ENCODE measurements at regions not wholly inside any gene's neighbourhood (a gene's known extent, or its start where the extent isn't known, plus 50 kb on each side); places are given as distances from the start of the nearest gene placed in this dataset.
A peak's percentile ranks its signal among the peaks of the same experiment; 100 is the strongest.

DNA sequence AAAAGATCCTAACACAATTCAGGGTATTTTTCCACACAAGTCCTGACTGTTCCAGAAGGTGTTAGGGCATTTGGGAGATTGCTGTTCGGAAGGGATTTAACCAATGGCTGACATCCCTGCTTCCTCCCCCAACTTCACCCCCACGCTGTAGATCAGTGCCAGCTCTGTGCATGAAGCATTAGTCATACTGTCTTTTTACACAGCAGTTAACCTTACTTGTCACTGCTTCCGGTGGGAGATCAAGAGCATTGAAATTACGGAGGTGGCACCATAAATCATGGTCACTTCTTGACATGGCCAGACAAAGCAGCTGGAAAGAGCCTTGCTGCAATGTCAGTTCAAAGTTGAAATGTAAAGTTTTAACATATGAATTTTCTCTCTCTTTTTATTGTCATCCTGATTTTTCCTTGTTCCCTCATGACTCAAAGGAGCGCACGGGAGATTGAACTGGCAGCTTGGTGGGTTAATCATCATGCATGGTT, 70.2 kb downstream of the HRH4 start:
- DNase-seq = peak in 15 of 56 donors; percentile 2 to 50 (median 12)

DNA sequence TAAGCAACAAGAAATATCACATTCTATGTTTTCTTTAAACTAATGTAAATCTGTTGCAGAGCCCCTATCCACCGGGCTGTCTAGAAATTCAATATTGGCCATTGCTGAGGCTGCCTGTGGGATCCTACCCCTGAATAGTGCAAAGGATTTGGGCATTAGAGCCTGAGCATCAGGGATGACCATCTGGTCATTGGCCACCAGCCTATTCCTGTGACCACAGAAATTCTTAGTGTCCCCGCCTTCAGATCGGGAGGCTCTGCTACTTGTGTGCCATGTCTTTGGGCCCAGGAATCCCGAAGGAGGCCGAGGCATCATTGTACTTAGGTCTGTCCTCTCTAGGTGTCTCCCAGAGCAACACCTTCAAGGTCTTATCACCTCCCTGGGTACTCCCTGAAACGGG, 73.8 kb downstream of the HRH4 start:
- no peak for DNase-seq

DNA sequence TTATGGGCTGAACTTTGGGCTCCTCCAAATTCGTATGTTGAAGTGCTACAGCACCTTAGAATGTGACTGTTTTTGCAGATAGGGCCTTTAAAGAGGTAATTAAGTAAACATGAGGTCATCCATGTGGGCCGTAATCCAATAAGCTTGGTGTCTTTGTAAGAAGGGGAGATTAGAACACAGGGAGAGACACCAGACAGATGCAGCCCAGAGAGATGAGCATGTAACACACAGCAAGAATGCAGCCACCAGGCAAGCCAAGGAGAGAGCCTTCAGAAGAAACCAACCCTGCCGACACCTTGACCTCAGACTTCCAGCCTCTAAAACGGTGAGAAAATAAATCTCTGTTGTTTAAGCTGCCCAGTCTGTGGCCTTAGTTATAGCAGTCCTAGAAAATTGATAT, 74.3 kb downstream of the HRH4 start:
- no peak for DNase-seq

DNA sequence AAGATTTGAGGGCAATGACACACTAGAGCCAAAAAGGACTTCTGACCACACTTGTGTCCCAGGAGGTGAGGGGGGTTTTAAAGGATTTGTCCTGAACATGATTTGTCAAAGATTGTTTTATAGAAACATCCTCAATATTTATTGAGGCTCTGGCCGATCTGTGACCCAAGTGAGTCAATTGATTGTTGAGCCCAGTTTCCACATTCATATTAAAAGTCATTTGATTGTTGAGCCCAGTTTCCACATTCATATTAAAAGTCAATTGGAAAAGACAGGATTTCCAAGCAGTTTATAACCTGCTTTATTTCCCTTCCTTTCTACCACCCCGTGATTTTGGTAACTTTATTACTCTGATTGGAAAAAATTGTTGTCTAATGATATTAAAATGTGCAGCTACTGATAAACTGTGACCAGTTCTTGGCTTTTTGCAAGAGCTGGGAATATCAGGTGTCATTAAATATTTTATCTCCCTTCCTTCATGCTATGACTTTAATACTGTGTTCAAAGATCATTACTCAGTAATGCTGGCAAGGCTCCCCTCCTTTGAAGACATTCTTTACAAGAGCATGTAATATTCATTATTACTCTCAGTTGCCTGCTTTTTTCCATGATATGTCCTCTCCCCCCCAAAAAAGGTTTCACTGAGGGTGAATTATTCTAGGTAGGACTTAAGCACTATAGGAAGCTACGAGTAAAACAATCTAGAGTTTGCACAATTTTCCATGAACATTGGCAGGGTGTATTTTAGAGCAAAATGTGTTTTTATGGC, 75.3 kb downstream of the HRH4 start:
- no peak for DNase-seq

DNA sequence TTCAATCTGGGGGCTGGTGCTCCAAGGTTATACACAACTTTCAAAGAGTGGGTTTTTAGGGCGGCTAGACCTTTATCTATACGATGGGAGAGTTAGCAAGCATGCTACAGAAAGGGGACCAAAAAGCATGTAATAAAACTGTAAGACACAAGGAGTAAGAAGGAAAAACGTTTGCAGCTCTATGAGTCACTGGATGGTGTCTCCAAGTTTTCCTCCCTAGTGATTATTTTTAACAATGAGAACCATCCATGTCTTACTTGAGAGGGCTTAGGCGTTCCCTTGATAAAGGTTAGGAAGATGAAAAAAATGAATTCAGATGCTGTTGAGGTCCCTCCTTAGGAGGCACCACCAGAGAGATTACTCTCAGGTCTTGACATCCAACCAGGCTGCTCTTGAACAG, 75.9 kb downstream of the HRH4 start:
- no peak for DNase-seq

DNA sequence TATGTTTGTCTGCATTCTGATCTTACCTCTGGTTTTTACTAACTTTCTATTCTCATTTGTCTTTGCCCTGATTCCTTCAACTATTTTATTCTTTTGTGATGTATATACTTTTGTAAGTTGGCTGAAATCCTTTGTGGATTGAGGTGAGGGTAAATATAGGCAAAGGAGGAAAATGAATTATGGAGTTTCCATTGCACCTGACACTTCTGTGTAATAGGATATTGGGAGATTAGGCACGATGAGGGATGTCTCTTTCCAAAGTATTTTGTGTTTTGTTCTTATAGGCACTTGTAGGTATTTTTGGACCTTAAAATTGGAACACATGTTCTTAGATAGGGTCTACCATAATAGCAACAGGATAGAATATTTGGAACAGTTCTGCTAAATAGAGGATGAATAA, 76.4 kb downstream of the HRH4 start:
- no peak for DNase-seq

DNA sequence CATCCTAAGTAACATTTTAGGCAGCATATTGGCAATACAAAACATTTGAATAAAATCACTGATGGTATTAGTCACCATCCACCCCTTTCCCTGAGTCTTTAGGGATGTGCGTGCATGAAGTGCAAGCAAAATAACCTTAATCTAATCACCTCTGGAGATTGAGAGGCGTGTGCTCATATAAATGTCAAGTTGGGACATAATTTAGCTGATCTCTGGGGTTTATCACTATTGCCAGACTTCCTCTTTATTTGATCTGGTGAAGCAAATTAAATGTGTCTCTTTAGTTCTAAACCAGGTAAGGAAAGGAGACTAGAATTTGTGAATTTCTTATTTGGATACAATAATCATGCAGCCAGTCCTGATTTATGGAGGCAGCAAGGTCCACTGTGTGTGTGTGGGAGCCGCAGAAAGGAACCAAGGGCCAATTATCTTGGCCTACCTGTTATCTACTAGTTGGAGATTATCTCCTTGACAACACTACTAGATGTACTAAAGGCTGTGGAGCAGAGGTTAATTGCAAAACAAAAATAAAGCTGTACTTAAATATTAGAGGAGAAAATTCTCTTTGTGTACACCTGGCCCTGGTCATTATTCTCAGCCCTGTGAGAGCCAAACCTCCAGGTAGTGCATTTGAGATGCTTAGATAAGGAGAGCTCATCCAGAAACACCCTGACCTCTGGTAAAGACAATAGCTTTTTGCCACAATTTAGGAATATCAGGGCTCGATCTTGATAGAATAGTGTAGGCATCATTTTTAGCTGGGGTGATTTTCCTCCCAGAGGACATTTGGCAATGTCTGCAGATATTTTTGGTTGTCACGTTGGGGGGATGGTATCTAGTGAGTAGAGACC, 78.2 kb downstream of the HRH4 start:
- DNase-seq = no peak

DNA sequence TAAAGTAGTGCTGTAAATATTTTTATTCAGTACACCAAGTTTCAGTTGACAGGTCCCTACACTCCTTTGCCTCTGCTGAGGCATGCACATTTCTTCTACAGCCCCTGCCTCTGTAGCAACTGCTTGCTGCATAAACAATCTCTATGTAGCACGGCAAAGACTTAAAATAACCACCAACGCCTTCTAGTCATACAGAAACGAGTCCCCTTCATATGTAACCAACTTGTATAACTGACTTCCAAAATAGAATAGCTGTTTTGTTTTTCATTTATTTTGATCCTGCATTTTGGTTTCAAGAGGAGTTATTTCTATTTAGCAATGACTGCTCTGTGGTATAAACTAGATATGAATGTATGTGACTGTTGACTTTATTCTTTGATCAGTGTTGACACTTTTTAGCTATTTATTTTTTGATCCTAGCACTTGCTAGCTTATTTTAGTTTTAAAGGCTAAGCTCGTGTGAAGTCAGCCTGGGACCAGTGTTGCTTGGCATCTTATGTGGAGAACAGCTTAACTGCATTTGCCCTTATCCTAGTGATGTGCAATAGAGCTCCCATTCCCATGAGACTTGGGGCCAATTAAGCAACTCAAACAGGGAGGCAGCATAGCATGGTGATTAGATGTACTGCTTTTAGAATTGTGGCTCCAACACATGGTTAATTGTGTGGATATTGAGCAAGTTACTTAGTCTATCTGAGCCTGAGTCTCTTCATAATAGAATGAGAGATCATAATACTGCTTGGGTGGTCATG, 79.6 kb downstream of the HRH4 start:
- DNase-seq = no peak

DNA sequence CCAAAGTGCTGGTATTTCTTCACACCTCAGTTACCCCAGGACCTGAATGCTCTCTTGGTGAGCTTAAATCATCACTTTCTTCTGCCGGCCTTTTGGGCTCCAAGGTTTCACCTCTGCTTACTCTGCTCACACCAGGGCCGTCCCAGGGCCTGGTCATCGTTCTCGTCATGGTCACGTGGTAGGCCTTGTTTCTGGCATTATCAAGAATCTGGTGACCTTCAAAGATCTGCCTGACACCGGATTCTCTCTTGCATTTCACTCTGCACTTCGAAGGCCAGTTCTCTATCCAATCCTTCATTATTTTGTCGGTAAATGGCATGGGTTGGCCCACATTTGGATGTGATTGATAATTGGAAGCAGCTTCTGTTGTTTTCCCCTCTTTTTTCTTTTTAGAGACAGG, 80.5 kb downstream of the HRH4 start:
- no peak for DNase-seq

DNA sequence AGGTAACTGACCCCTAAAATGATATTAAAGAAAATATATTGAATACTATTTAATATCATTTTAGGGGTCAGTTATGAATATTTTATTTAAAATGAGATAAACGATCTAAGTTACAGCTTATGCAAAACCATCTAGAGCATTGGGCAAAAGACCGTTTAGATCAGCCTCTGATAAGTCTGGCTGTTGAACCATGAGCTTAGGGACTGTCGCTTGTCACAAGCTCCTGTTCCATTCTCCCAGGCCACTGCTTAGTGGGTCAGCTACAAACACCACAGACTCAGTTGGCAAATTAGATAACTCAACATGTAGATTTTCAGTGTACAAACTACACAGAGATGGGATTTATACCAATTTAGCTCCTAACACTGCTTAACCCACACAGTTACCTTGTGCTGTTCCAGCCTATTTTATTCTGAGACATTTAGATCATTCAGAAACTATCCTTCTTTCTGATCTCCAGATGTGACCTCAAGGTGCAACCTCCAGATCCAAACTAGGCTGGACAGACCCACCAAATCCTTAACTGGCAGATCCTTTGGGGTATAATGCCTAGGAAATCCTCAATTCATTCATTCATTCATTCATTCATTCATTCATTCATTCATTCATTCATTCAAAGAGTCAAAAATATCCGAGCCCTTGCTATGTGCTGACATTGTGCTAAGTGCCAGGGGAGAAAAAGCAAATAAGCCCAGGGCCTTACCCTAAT, 82.8 kb downstream of the HRH4 start:
- no peak for DNase-seq

DNA sequence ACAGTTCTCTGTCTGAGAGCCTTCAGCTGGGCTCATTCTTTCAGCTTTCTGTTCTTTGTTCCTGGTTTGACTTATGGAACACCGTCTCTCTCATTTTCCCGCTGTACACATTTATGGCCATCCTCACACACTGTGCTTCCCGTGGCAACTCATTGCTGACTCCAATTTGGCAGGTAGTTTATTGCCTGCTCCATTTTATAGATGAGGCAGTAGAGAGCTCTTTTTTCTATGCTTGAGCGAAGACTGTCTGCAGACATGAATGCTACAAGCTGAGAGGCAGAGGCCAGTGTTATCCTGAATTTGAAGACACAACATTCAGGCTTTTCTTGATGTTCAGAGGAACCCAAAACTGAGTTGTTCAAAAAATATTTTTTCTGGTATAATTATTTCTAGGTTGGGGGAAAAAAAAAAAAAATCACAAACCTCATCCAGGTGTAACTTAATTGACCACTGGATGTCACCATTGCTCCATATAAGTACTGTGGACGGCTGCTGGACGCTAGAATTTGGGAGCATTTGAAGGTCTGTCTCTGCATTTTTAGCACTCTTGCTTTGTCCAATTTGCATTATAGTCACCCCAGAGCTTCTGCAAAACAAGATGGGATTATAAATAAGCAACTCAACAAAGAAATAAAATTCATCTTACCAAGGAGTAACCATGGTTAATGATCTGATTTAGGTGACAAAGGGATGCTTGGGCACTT, 83.5 kb downstream of the HRH4 start:
- peak in 1 of 56 donors; percentile 8 for DNase-seq

DNA sequence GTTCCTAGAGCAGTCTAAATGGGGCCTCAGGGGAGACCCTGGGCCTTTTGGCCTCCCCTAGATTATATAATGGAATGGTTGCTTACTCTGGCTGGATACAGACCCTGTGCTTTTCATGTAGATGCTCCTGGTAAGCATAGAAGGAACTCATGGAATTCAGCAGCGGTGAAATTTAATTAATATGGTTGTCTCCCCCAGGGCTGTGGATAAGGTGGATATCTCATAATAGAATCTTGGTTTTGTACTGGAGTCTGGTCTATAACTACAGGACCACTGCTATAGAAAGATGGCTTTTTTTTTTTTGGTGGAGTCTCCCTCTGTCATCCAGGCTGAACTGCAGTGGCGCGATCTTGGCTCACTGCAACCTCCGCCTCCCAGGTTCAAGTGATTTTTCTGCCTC, 84.5 kb downstream of the HRH4 start:
- no peak for DNase-seq

DNA sequence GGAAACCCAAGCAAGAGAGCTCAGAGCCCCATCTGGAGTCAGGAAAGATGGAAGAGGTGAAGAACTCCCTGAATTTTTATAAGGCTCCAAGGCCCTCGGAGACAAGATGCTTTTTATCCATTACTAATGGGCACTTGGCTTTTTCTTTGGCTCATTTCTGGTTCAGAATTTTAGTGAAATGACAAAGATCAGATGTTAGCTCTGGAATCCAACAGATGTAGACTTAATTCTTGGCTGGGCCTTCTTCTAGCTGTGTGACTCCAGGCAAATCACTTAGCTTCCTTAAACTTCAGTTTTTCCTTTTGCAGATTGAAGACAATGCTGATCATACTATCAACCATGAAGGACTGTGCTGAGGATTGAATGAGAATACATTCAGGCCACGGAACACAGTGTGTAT, 85.2 kb downstream of the HRH4 start:
- DNase-seq = no peak

DNA sequence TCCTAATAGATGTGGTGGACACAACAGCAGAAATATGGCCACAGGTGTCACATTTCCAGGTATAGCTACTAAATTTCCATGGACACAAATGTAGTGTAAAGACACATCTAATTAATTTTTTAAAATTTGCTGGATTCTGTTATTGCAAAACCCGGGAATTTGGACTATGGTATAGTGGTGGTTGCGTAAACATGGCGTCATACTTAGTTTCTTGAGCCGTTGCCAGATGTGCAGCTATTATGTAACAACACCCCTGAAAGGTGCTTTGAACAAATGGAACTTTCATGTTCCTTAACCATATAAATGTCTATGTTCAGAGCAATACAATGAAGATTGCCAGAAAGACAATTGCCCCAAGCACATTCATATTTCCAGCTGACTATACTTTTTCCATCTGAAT, 85.9 kb downstream of the HRH4 start:
- DNase-seq = no peak

DNA sequence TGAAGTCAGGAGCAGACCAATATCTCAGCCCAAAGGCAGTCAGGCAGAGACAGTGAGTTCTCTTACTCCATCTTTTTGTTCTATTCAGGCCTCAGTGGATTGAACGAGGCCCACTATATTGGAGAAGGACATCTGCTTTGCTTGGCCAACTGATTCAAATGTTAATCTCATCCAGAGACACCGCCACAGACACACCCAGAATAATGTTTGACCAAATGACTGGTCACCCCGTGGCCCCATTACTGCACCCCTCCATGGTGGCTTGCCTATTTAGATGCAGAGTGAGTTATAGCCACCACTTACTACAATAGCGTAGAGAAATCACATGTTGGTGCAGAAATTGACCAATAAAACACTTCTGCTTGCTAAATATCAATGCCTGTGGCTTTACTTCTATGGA, 88.1 kb downstream of the HRH4 start:
- no peak for DNase-seq

DNA sequence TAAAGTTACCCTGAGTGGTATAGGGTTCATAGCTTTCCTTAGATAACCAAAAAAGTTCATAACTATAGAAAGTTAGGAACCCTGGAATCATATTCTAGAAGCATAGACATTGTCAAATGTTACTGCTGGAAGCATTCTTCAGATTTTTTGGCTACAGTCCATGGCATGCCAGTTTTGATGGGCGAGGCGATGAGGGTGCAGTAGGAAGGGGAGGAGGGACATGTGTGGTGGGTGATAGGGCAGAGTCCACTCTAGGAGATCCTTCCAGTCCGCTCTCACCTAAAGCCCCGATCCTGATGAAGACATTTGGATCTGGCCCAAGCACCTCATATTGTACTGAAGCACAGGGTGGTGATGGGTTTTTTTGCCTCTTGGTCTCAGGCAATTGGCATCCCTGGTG, 91.8 kb downstream of the HRH4 start:
- no peak for DNase-seq

DNA sequence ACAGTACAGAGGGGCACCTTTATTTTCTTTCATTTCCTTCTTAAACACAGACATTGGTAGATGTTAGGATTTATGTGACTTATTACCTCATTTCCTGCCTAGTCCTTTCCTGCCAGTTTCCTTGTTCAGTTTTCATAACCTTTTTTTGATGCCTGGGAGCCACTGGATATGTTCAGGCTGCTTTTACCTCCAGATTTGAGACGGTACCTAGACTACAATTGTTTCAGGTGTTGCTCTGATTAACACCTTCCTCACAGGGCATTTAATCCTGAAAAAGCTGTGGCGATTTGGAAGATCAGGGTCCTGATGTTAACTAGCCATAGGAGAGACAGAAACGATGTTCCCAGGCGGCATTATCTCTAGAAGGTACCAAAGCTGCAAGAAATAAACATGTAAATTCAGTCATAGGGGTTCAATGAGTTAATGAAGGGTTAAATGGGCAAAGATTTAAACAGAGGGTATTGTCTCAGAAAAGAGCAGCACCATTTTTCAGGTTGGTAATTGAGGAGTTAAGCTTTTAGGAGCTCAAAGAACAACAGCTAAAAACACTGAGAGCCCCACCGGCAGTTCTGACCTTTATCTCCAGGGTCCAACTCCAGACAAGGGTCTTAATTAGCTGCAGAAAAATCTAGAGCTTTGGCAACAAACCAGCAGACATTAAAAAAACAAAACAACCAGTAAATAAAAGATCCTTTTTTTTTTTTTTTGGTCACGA, 93.3 kb downstream of the HRH4 start:
- no peak for DNase-seq

DNA sequence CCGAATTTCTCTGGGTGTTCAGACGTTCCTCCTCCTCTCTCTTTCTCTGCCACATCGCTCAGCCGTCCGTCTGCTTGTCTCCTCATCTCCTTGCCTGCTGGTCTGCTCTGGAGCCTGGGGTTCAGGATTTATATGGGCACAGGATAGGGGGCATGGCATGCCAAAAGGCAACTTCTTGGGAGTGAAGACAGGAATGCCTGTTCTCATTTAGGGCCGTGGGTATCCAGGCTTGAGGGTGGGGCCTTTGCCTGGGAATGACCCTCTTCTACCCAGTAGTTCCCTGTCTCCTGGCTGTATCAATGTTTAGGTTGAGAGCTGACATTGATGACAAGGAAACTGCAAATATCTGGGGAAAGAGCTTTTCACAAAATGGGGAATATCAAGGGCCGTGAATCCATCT, 98.0 kb downstream of the HRH4 start:
- DNase-seq = no peak

DNA sequence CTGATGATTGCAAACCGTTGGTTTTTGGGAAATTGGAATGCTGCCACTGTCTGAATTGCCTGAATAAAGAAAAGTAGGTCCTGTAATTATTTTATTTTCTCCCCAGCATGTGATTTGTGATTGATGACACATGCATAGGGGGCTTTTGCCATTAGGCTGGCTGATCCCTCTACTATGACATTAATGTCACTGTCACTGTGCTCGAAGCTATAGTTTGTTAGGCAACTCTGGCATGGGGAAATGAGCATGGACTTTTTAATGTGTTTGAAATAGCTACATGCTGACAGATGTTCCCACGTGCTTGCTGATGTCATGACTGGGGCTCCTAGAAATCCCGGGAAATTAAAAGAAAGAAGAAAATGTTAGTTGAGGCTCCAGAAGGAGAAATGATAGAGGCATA, 99.1 kb downstream of the HRH4 start:
- no peak for DNase-seq

DNA sequence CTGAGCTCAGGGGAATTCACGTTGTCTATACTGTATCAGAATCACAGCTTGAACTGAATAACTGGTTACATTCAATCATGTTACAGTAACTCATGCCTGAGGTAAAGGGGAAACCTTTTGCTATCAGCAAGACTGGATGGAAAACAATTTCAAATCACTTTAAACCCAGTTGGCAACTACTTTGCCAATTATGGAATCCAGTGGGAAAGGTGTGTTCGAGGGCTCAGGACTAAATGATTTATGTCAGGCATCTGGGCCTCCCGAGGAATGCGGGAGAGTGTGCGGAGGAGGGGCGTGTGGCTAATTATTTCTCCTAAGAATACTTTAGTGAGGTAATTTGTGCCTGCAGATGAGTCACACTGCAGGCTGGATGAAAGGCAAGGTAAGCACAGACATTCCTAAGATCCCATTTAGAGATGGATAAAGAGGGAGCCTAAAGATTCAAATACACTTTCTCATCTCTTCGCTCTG, 100.1 kb downstream of the HRH4 start:
- DNase-seq = no peak
